HG03432 (cell line): ENCODE measurements at regions not wholly inside any gene's neighbourhood (a gene's known extent, or its start where the extent isn't known, plus 50 kb on each side); places are given as distances from the start of the nearest gene placed in this dataset.
"Not testable (repeated sequence)": the region's sequence is repeated elsewhere in the genome, so short reads cannot be mapped to it uniquely, and the experiment has no call there.

Source experiments
- ATAC-seq: cut with Tn5 transposase; IDR thresholded peaks from one replicate; pipeline ENCODE4 v1.9.1; 2021; ENCODE audit warnings: mild to moderate bottlenecking, moderate library complexity; ENCODE audit not compliant: unreplicated experiment

GRCh38 chr5:30279237-30279636 lies 914.2 kb upstream of the CDH6 start:
- ATAC-seq: no peak

- ATAC-seq: no peak
Measured at GRCh38 chr5:30267026-30267425, 926.5 kb upstream of the CDH6 start.

DNA sequence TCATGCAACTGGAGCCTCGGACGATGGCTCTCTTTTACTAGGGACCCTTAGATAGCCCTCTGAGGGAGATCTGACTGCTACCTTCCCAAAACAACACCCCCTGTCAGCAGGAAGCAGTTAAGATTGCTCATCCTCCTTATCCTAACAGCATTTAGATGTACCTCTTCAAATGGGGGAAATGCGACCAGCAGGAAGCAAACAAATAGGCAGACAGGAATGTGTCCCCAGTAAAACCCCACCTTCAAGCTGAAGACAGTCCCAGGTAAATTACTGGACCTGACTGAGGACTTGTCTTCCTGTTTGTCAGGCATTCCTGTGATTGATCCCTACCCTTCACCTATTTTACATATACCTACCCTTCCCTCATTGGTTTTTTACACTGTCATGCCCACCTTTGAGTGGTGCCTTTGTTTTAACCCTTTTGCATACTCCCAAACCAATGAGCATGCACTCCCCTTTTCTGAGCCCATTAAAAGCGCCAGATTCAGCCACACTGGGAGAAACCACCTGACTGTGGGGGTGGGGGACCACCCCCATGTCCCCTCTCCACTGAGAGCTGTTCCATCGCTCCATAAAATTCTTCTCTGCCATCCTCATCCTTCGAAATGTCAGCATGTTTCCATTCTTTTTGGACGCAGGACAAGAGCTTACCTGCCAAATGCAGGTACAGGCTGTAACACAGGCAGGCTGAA lies 954.0 kb upstream of the CDH6 start:
- no peak for ATAC-seq

GRCh38 chr5:30237189-30237588 lies 956.3 kb upstream of the CDH6 start:
- no peak for ATAC-seq

GRCh38 chr5:30209755-30210154 lies 983.7 kb upstream of the CDH6 start:
- ATAC-seq: no peak

DNA sequence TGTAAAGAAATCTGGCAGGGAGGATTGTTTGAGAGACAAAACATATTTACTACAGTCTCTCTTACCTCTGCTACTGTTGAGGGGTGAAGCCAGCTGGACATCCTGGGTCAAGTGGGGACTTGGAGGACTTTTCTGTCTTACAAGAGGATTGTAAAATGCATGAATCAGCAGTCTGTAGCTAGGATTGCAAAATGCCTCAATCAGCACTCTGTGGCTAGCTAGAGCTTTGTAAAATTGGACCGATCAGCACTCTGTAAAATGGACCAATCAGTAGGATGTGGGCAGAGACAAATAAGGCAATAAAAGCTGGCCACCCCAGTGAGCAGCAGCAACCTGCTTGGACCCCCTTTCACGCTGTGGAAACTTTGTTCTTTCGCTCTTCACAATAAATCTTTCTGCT lies 995.8 kb upstream of the CDH6 start:
- ATAC-seq: no peak

DNA sequence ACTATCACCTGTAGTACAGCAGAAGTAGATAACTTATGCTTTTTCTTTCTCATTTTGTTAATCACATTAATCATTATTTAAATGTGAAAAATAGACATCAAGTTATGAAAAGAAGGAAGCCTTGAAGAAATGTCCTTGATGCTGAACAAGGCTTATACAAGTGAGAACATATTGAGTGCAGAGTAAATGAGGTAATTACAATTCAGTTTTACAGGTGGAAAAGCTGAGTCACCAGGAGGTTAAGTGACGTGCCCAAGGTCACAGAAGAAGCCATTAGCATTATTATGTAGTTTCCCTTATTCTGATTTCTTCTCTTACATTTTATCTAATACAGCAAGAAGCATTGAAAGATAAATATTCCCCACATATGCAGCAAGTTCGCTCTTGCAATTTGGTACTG lies 998.5 kb upstream of the CDH6 start:
- ATAC-seq: no peak

- no peak for ATAC-seq
Measured at GRCh38 chr5:30194595-30194994, 998.9 kb upstream of the CDH6 start.

DNA sequence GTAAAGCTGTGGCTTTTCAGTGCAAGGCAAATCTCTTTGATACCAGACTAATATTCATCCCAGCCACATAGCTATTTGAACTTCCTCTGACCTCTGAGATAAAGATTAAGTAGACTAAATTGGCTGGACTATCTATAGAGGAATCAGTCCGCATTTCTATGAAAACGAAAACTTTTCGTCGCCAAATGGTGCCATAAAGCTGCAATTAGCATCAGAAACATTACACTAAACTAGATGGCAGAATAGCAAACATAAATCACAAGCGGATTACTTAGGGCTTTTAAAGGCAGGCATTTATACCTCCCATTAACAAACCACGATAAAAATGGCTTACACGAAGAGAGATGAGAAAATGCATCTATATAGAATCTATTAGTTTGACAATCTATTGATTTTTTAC lies 1009.7 kb upstream of the CDH6 start:
- ATAC-seq: no peak

DNA sequence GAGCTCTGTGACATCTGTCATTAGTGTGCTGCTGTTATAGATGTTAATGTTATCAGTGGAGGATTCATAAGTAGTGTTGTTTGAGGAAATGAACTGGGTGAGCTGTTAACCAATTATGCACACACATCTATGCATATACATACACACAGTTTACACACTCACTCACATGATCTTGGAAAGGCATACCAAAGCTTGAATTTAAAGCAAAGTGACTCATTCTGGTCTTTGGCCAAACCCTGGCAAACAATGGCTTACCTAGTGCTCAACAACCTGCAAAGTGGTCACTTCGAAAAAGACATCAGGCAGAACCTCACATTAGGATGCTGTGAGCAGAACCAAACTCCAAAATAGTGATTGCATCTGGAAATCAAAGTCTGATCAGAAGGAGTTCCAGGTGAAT lies 1037.3 kb upstream of the CDH6 start:
- ATAC-seq: no peak

DNA sequence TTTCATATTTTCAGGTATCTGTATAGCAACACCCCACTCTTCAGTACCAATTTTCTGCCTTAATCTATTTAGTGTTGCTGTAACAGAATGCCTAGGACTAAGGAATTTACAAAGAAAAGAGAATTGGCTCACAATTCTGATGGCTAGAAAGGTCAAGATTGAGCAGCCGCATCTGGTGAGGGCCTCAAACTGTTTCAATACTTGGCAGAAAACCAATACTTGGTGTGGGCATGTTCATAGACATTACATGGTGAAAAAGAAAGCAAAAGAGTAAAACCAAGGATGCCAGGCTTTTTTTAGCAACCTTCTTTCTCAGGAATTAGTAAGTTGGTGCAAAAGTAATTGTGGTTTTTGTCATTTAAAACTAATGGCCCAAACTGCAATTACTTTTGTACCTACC lies 1041.1 kb upstream of the CDH6 start:
- no peak for ATAC-seq

- ATAC-seq: no peak
Measured at GRCh38 chr5:30150231-30150630, 1043.3 kb upstream of the CDH6 start.

- no peak for ATAC-seq
Measured at GRCh38 chr5:30149526-30149925, 1044.0 kb upstream of the CDH6 start.

DNA sequence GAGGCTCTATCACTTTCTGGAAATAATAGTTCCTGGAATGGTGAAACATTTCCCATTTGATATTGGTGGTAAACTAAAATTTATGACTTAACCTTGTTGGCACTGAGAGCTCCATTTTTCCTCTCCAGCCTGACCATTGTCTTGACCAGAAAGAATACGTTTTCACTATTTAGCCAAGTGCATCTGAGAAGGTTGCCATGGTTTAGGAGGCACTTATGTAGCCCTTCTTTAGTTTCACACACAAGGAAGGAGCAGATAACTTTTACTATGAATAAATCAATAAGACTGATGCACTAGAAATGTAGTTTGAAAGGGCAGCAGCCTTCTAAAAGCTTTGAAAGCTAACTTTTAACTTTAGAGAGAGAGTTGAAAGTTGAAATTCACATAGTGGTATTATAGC lies 1045.5 kb upstream of the CDH6 start:
- ATAC-seq: no peak

DNA sequence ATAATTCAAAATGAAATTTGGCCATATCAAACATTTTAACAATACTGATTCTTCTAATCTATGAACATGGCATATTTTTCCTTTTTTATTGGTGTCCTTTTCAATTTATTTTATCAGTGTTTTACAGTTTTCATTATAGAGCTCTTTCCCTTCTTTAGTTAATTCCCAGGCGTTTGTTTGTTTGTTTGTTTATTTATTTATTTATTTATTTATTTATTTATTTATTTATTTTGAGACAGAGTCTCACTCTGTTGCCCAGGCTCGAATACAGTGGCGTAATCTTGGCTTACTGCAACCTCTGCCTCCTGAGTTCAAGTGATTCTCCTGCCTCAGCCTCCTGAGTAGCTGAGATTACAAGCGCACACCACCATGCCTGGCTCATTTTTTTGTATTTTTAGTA lies 1049.4 kb upstream of the CDH6 start:
- ATAC-seq: not testable (repeated sequence)

DNA sequence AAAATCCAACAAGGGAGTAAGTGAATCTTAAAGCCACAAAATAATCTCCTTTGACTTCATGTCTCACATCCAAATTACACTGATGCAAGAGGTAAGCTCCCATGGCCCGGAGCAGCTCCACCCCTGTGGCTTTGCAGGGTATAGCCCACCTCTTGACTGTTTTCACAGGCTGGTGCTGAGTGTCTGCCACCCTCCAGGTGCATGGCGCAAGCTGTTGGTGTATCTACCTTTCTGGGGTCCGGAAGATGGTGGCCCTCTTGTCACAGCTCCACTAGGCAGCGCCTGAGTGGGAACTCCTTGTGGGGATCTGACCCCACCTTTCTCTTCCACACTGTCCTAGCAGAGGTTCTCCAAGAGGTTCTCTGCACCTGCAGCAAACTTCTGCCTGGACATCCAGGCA lies 1051.1 kb upstream of the CDH6 start:
- no peak for ATAC-seq

- ATAC-seq: no peak
Measured at GRCh38 chr5:30121043-30121442, 1072.4 kb upstream of the CDH6 start.

DNA sequence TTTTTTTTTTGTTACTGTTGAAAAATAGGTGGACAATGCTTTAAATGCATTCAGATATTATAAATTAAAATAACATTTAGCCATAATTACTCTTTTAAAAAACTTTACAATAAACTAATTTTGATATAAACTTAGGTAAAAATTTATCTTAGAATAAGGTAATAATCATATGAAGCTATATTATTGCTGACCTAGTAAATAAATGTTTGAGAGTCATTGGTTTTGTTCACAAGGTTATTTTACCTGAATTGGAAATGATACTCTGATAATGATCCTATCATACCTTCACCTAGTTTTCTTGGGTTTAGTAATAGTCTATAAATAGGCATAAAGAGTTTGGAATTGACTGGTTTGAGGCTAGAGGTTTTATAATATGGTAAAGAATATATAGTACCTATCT lies 1076.4 kb upstream of the CDH6 start:
- no peak for ATAC-seq

DNA sequence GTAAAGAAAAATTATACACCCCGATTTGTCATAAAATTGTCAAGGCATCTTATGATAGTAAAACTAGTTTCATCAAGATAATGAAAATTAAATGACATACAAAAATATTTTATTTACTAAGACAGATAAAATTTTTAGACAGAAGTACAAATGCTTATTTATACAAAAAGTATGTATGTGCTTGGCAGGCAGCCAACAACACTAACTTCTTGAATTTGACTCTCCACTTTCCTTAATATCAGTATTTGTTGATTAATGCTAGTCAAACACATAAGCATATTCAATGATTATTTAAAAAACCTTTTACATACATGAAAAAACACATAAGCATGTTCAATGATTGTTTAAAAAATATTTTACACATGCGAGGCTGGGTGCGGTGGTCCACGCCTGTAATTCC lies 1079.9 kb upstream of the CDH6 start:
- ATAC-seq: no peak

DNA sequence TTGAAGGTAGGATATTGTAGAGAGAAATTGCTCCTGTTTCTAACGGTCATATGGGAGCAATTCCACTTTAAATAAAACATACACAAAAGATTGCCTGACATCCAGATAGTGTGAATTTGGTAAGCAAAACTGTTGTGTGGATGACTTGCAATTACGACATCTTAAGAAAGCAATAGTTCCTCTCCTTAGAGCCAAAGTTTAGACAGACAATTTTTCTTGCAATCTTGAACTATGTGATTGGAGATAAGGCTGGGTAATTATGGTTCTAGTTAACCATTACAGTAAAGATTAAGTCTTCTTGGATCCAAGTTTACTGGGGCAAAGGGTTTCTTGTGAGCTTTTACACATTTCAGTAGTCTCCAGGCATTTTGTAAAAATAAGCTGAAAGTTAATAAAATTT lies 1080.6 kb upstream of the CDH6 start:
- no peak for ATAC-seq

GRCh38 chr5:30108051-30108450 lies 1085.4 kb upstream of the CDH6 start:
- ATAC-seq: no peak

DNA sequence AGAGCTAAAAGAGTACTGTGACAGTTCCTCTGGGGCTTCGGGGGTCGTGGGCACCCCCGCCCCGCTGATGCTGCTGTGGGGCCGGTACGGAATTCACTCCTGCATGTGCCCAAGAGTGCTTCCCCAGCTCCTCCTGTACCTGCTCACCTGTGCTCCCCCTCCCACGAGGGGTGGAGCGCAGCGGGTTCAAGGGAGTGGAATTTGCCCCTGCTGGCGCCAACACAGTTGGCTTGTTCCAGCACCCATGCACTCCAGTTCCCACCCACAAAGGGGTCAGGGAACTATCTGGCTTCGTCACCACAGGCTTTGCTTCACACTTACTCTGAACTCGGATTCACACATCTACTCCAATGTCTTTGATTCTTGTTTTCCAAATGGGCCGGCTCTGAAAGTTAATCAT lies 1086.9 kb upstream of the CDH6 start:
- ATAC-seq: no peak

- no peak for ATAC-seq
Measured at GRCh38 chr5:30104872-30105596, 1088.5 kb upstream of the CDH6 start.
